Endothelial cell (in vitro differentiated cells): ENCODE measurements at regions not wholly inside any gene's neighbourhood (a gene's known extent, or its start where the extent isn't known, plus 50 kb on each side); places are given as distances from the start of the nearest gene placed in this dataset.

Source experiments
- DNase-seq: peaks from one replicate; pipeline ENCODE4 v3.0.0; 2021; ENCODE audit warnings: low spot score
- H3K27ac Mint-ChIP-seq: one replicate; pipeline ENCODE4 v1.8.0; 2021; ENCODE audit warnings: mixed read lengths, inconsistent platforms; ENCODE audit not compliant: unreplicated experiment
- H3K27me3 Mint-ChIP-seq: one replicate; pipeline ENCODE4 v1.8.0; 2021; ENCODE audit warnings: mild to moderate bottlenecking, moderate library complexity, mixed read lengths, inconsistent platforms; ENCODE audit not compliant: unreplicated experiment
- H3K36me3 Mint-ChIP-seq: one replicate; pipeline ENCODE4 v1.8.0; 2021; ENCODE audit warnings: mild to moderate bottlenecking, low read depth, mixed read lengths, inconsistent platforms; ENCODE audit not compliant: unreplicated experiment
- H3K4me1 Mint-ChIP-seq: one replicate; pipeline ENCODE4 v1.8.0; 2021; ENCODE audit warnings: mild to moderate bottlenecking, mixed read lengths, inconsistent platforms; ENCODE audit not compliant: unreplicated experiment
- H3K4me3 Mint-ChIP-seq: one replicate; pipeline ENCODE4 v1.8.0; 2021; ENCODE audit warnings: mild to moderate bottlenecking, mixed read lengths, inconsistent platforms; ENCODE audit not compliant: unreplicated experiment
- H3K9me3 Mint-ChIP-seq: one replicate; pipeline ENCODE4 v1.8.0; 2021; ENCODE audit warnings: mixed read lengths, inconsistent platforms; ENCODE audit not compliant: unreplicated experiment
- CTCF ChIP-seq: fragments of 200-600 bp; sonication (generic); IDR thresholded peaks from one replicate; pipeline ENCODE4 v1.5.0; 2021; ENCODE audit warnings: antibody characterized with exemption; ENCODE audit not compliant: unreplicated experiment

GRCh38 chr21:27149034-27149433, 182.1 kb upstream of the ADAMTS5 start:
- Mint-ChIP-seq H3K27ac (no peak overlapping the region), H3K36me3 (no peaks in the 10 kb centered on the region), H3K4me1 (no peaks in the 10 kb centered on the region), H3K9me3 (no peaks in the 10 kb centered on the region), H3K27me3 (no peaks in the 10 kb centered on the region), H3K4me3 (no peak overlapping the region)
- DNase-seq, result no peak
- TF ChIP-seq CTCF, result no peak

- H3K27me3 Mint-ChIP-seq, result no peaks in the 10 kb centered on the region
- no peaks in the 10 kb centered on the region for H3K9me3 Mint-ChIP-seq
- no peaks in the 10 kb centered on the region for H3K36me3 Mint-ChIP-seq
- no peak overlapping the region for H3K4me3 Mint-ChIP-seq
- no peak for DNase-seq
- H3K4me1 Mint-ChIP-seq, result no peaks in the 10 kb centered on the region
- H3K27ac Mint-ChIP-seq, result no peak overlapping the region
- TF ChIP-seq CTCF, result no peak
These were observed 179.4 kb upstream of the ADAMTS5 start for GRCh38 chr21:27146268-27146667.

GRCh38 chr21:27145134-27145798, 178.4 kb upstream of the ADAMTS5 start:
- no peaks in the 10 kb centered on the region for H3K4me1 Mint-ChIP-seq
- no peaks in the 10 kb centered on the region for H3K36me3 Mint-ChIP-seq
- H3K9me3 Mint-ChIP-seq, result no peaks in the 10 kb centered on the region
- H3K4me3 Mint-ChIP-seq, result no peak overlapping the region
- no peak for TF ChIP-seq CTCF
- H3K27me3 Mint-ChIP-seq, result no peaks in the 10 kb centered on the region
- no peak overlapping the region for H3K27ac Mint-ChIP-seq
- DNase-seq, result no peak

- Mint-ChIP-seq H3K9me3 (no peaks in the 10 kb centered on the region), H3K27me3 (no peaks in the 10 kb centered on the region), H3K27ac (no peak overlapping the region), H3K4me3 (no peak overlapping the region), H3K4me1 (no peaks in the 10 kb centered on the region), H3K36me3 (no peaks in the 10 kb centered on the region)
- no peak for DNase-seq
- TF ChIP-seq CTCF, result no peak
These were observed 176.6 kb upstream of the ADAMTS5 start for GRCh38 chr21:27143476-27143875.

GRCh38 chr21:27139526-27139925, 172.6 kb upstream of the ADAMTS5 start:
- Mint-ChIP-seq H3K36me3 (no peaks in the 10 kb centered on the region), H3K4me3 (no peak overlapping the region), H3K27me3 (no peaks in the 10 kb centered on the region), H3K4me1 (no peaks in the 10 kb centered on the region), H3K27ac (no peak overlapping the region), H3K9me3 (no peaks in the 10 kb centered on the region)
- TF ChIP-seq CTCF, result no peak
- DNase-seq, result no peak
